ENCODE measurements at regions not wholly inside any gene's neighbourhood (a gene's known extent, or its start where the extent isn't known, plus 50 kb on each side); places are given as distances from the start of the nearest gene placed in this dataset.

GRCh38 chr7:145902123-145902522 lies 214.5 kb upstream of the CNTNAP2 start:
- Histone ChIP-seq H2AFZ (ENCODE audit: control insufficient read depth, low read length) (no peak overlapping the region), H3K36me3 (ENCODE audit: control insufficient read depth in 2 of 2, extremely low read depth in 1 of 2, insufficient read depth in 2 of 2, low read length in 2 of 2) (no peaks in the 10 kb centered on the region), H3K4me3 (ENCODE audit: control insufficient read depth in 2 of 3, extremely low read depth in 1 of 3, insufficient read depth in 2 of 3, low read depth in 1 of 3, low read length in 3 of 3) (no peak overlapping the region), H3K4me1 (ENCODE audit: control insufficient read depth, extremely low read depth, insufficient read depth, low read length) (no peaks in the 10 kb centered on the region), H3K27ac (ENCODE audit: control insufficient read depth, insufficient read depth, low read length) (no peak overlapping the region), H4K20me1 (ENCODE audit: control insufficient read depth, extremely low read depth, insufficient read depth, low read length) (no peaks in the 10 kb centered on the region), H3K9me1 (ENCODE audit: control insufficient read depth, extremely low read depth, insufficient read depth, low read length) (no peaks in the 10 kb centered on the region), H3K4me2 (ENCODE audit: control insufficient read depth, extremely low read depth, insufficient read depth, low read depth, low read length) (no peak overlapping the region), H3K27me3 (ENCODE audit: control insufficient read depth, extremely low read depth, insufficient read depth, low read length) (no peaks in the 10 kb centered on the region), H3K9ac (ENCODE audit: control insufficient read depth, extremely low read depth, insufficient read depth, low read length) (no peak overlapping the region), H3K79me2 (ENCODE audit: control insufficient read depth, insufficient read depth, low read length) (no peaks in the 10 kb centered on the region), H3K9me3 (ENCODE audit: control insufficient read depth, low read depth, low read length) (no peaks in the 10 kb centered on the region)
- DNase-seq (ENCODE audit: low read depth, low spot score) (no peak), FAIRE-seq (no peak)
- dilution Hi-C loops (cut with MboI; ENCODE audit: extremely low pct_ligation_motif_present, low sequenced_read_pairs) = no loop called here
- TF ChIP-seq, protein P1, sequence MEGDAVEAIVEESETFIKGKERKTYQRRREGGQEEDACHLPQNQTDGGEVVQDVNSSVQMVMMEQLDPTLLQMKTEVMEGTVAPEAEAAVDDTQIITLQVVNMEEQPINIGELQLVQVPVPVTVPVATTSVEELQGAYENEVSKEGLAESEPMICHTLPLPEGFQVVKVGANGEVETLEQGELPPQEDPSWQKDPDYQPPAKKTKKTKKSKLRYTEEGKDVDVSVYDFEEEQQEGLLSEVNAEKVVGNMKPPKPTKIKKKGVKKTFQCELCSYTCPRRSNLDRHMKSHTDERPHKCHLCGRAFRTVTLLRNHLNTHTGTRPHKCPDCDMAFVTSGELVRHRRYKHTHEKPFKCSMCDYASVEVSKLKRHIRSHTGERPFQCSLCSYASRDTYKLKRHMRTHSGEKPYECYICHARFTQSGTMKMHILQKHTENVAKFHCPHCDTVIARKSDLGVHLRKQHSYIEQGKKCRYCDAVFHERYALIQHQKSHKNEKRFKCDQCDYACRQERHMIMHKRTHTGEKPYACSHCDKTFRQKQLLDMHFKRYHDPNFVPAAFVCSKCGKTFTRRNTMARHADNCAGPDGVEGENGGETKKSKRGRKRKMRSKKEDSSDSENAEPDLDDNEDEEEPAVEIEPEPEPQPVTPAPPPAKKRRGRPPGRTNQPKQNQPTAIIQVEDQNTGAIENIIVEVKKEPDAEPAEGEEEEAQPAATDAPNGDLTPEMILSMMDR (optimal IDR thresholded peaks at IDR 0.05 in 1 of 3, IDR thresholded peaks at IDR 0.05 in 1 of 3, conservative IDR thresholded peaks at IDR 0.05 in 1 of 3; ENCODE audit: extremely low read depth in 1 of 3, insufficient read depth in 2 of 3, low read length in 3 of 3) = no peak
- no peak for TF ChIP-seq EZH2 (IDR thresholded peaks at IDR 0.05; ENCODE audit: low read length)

DNA sequence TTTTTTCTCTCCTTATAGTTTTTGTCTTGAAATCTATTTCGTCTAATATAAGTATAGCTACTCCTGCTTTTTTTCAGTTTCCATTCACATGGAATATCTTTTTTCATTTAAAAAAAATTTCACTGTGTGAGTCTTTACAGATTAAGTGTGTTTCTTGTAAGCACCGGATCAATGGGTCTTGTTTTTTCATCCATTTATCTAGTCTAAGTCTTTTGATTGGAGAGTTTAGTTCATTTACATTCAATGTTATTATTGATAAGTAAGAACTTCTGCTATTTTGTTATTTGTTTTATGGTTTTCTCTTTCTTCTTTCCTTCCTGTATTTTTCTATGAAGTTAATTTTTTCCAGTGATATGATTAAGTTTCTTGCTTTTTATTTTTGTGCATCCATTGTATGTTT lies 216.7 kb upstream of the CNTNAP2 start:
- Histone ChIP-seq H3K9me1 (ENCODE audit: control insufficient read depth, extremely low read depth, insufficient read depth, low read length) (no peaks in the 10 kb centered on the region), H3K36me3 (ENCODE audit: control insufficient read depth in 2 of 2, extremely low read depth in 1 of 2, insufficient read depth in 2 of 2, low read length in 2 of 2) (no peaks in the 10 kb centered on the region), H3K9me3 (ENCODE audit: control insufficient read depth, low read depth, low read length) (no peaks in the 10 kb centered on the region), H3K27me3 (ENCODE audit: control insufficient read depth, extremely low read depth, insufficient read depth, low read length) (no peaks in the 10 kb centered on the region), H3K4me3 (ENCODE audit: control insufficient read depth in 2 of 3, extremely low read depth in 1 of 3, insufficient read depth in 2 of 3, low read depth in 1 of 3, low read length in 3 of 3) (no peak overlapping the region), H3K9ac (ENCODE audit: control insufficient read depth, extremely low read depth, insufficient read depth, low read length) (no peak overlapping the region), H3K79me2 (ENCODE audit: control insufficient read depth, insufficient read depth, low read length) (no peaks in the 10 kb centered on the region), H3K4me1 (ENCODE audit: control insufficient read depth, extremely low read depth, insufficient read depth, low read length) (no peaks in the 10 kb centered on the region), H3K27ac (ENCODE audit: control insufficient read depth, insufficient read depth, low read length) (no peak overlapping the region), H3K4me2 (ENCODE audit: control insufficient read depth, extremely low read depth, insufficient read depth, low read depth, low read length) (no peak overlapping the region), H4K20me1 (ENCODE audit: control insufficient read depth, extremely low read depth, insufficient read depth, low read length) (no peaks in the 10 kb centered on the region), H2AFZ (ENCODE audit: control insufficient read depth, low read length) (no peak overlapping the region)
- TF ChIP-seq, protein P1 (optimal IDR thresholded peaks at IDR 0.05 in 1 of 3, IDR thresholded peaks at IDR 0.05 in 1 of 3, conservative IDR thresholded peaks at IDR 0.05 in 1 of 3; ENCODE audit: extremely low read depth in 1 of 3, insufficient read depth in 2 of 3, low read length in 3 of 3) = no peak
- no peak for TF ChIP-seq EZH2 (IDR thresholded peaks at IDR 0.05; ENCODE audit: low read length)
- dilution Hi-C loops (cut with MboI; ENCODE audit: extremely low pct_ligation_motif_present, low sequenced_read_pairs) = no loop called here
- FAIRE-seq (no peak), DNase-seq (ENCODE audit: low read depth, low spot score) (no peak)

Data from keratinocyte (primary cell).